ENCODE measurements at regions not wholly inside any gene's neighbourhood (a gene's known extent, or its start where the extent isn't known, plus 50 kb on each side); places are given as distances from the start of the nearest gene placed in this dataset.

GRCh38 chr19:32098968-32099367 is 246.4 kb upstream of the ZNF507 start:
- Histone ChIP-seq H3K4me1 (replicated peaks) (peaks cover 1% of the 10 kb centered on the region), H3K27me3 (replicated peaks; ENCODE audit: insufficient read depth) (no peaks in the 10 kb centered on the region), H3K4me3 (no peak overlapping the region), H3K36me3 (no peaks in the 10 kb centered on the region), H3K9me3 (no peaks in the 10 kb centered on the region), H3K27ac (no peak overlapping the region)
- intact Hi-C loops (cut with DNase I) = no loop called here
- WGBS = 18% methylated on average over 6 of the region's 6 CpGs
- no peak for DNase-seq (ENCODE audit: low spot score)
- TF ChIP-seq, protein P1, sequence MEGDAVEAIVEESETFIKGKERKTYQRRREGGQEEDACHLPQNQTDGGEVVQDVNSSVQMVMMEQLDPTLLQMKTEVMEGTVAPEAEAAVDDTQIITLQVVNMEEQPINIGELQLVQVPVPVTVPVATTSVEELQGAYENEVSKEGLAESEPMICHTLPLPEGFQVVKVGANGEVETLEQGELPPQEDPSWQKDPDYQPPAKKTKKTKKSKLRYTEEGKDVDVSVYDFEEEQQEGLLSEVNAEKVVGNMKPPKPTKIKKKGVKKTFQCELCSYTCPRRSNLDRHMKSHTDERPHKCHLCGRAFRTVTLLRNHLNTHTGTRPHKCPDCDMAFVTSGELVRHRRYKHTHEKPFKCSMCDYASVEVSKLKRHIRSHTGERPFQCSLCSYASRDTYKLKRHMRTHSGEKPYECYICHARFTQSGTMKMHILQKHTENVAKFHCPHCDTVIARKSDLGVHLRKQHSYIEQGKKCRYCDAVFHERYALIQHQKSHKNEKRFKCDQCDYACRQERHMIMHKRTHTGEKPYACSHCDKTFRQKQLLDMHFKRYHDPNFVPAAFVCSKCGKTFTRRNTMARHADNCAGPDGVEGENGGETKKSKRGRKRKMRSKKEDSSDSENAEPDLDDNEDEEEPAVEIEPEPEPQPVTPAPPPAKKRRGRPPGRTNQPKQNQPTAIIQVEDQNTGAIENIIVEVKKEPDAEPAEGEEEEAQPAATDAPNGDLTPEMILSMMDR (IDR thresholded peaks at IDR 0.05) = no peak

- H3K36me3 ChIP-seq = no peaks in the 10 kb centered on the region
- H3K27me3 ChIP-seq (replicated peaks; ENCODE audit: insufficient read depth) = no peaks in the 10 kb centered on the region
- 95% methylated on average over 1 of the region's 1 CpG for WGBS
- no peaks in the 10 kb centered on the region for H3K9me3 ChIP-seq
- intact Hi-C loops (cut with DNase I) = no loop called here
- TF ChIP-seq POLR2A (IDR thresholded peaks at IDR 0.05) = no peak
- TF ChIP-seq POLR2AphosphoS5 (IDR thresholded peaks at IDR 0.05) = no peak
- TF ChIP-seq, protein P1 (IDR thresholded peaks at IDR 0.05) = no peak
- H3K4me3 ChIP-seq = no peak overlapping the region
- no peak for DNase-seq (ENCODE audit: low spot score)
- H3K4me1 ChIP-seq (replicated peaks) = peaks cover 5% of the 10 kb centered on the region
- H3K27ac ChIP-seq = no peak overlapping the region
Measured at GRCh38 chr19:32101206-32101605, 244.2 kb upstream of the ZNF507 start.

DNA sequence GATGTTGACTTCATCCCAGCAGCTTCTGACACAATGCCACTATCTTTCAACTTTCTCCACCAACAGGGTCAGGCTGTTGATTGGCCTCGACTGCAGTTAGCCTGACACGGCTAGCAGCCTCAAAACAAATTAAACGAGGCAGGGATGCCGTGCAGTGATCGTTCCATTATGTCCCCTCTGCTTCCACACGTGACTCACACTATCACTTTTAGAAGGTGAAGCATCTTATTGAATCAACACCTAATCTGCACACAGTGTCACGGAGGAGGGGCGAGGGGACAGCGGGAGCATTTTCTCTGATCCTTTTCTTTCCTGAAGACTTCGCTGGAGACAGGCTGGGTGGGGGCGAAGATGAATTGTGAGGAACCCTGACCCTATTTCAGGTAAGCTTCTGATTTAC is 241.9 kb upstream of the ZNF507 start:
- H3K4me1 ChIP-seq (replicated peaks) = peaks cover 5% of the 10 kb centered on the region
- H3K36me3 ChIP-seq = no peaks in the 10 kb centered on the region
- no peak for TF ChIP-seq POLR2AphosphoS5 (IDR thresholded peaks at IDR 0.05)
- no peak for TF ChIP-seq POLR2A (IDR thresholded peaks at IDR 0.05)
- TF ChIP-seq, protein P1 (IDR thresholded peaks at IDR 0.05) = no peak
- H3K4me3 ChIP-seq = no peak overlapping the region
- intact Hi-C loops (cut with DNase I) = no loop called here
- DNase-seq (ENCODE audit: low spot score) = no peak
- H3K9me3 ChIP-seq = no peaks in the 10 kb centered on the region
- H3K27ac ChIP-seq = no peak overlapping the region
- 87% methylated on average over 11 of the region's 11 CpGs for WGBS
- no peaks in the 10 kb centered on the region for H3K27me3 ChIP-seq (replicated peaks; ENCODE audit: insufficient read depth)

GRCh38 chr19:32104153-32104849 is 241.1 kb upstream of the ZNF507 start:
- Histone ChIP-seq H3K27me3 (replicated peaks; ENCODE audit: insufficient read depth) (no peaks in the 10 kb centered on the region), H3K4me3 (no peak overlapping the region), H3K9me3 (no peaks in the 10 kb centered on the region), H3K36me3 (no peaks in the 10 kb centered on the region), H3K27ac (no peak overlapping the region), H3K4me1 (replicated peaks) (peaks cover 5% of the 10 kb centered on the region)
- TF ChIP-seq, protein P1 (IDR thresholded peaks at IDR 0.05) = peak in 2 of 4 experiments; percentile 15 to 58
- peak; percentile 66 for TF ChIP-seq POLR2AphosphoS5 (IDR thresholded peaks at IDR 0.05)
- TF ChIP-seq POLR2A (IDR thresholded peaks at IDR 0.05) = no peak
- WGBS = 8% methylated on average over 16 of the region's 16 CpGs
- intact Hi-C loops (cut with DNase I) = no loop called here
- DNase-seq (ENCODE audit: low spot score) = peak; percentile 50

- H3K27me3 ChIP-seq (replicated peaks; ENCODE audit: insufficient read depth) = no peaks in the 10 kb centered on the region
- peaks cover 5% of the 10 kb centered on the region for H3K4me1 ChIP-seq (replicated peaks)
- 46% methylated on average over 8 of the region's 8 CpGs for WGBS
- no peaks in the 10 kb centered on the region for H3K9me3 ChIP-seq
- no peaks in the 10 kb centered on the region for H3K36me3 ChIP-seq
- no peak overlapping the region for H3K4me3 ChIP-seq
- no peak for TF ChIP-seq POLR2A (IDR thresholded peaks at IDR 0.05)
- no peak for TF ChIP-seq POLR2AphosphoS5 (IDR thresholded peaks at IDR 0.05)
- TF ChIP-seq, protein P1 (IDR thresholded peaks at IDR 0.05) = no peak
- DNase-seq (ENCODE audit: low spot score) = no peak
- H3K27ac ChIP-seq = no peak overlapping the region
- intact Hi-C loops (cut with DNase I) = no loop called here
Measured at GRCh38 chr19:32104850-32105235, 240.6 kb upstream of the ZNF507 start.
